ENCODE measurements at regions not wholly inside any gene's neighbourhood (a gene's known extent, or its start where the extent isn't known, plus 50 kb on each side); places are given as distances from the start of the nearest gene placed in this dataset.
A peak's percentile ranks its signal among the peaks of the same experiment; 100 is the strongest.

DNA sequence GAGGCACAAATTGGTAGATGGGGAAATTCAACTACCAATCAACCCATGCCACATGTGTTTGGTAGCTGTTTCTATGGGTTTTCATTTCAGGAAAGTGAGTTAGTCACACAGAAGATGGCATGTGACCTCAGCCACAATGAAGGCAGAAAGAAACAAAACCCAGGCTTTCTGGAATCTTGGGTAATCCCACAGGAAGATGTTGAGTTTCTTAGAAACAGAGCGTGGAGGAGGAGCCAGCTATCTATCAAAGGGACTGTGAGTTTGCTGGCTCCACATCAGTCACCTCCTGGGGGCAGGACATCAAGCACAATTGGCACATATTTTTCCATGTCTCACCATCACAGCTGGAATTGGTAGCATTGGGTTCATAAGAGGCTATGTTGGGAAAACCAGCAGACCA is 188.9 kb upstream of the PLXNA2 start:
- H3K4me3 Mint-ChIP-seq = no peak overlapping the region
- CTCF ChIA-PET = interaction anchor here (0.6 to 0.7 kb wide), 2 partner anchors 446 to 572 kb away, joined by 3 to 4 read pairs; no protein-coding TSS in a partner anchor
- intact Hi-C loops (cut with micrococcal nuclease) = no loop called here
- no peaks in the 10 kb centered on the region for H3K36me3 Mint-ChIP-seq (ENCODE audit: low read depth)
- H3K27me3 Mint-ChIP-seq (ENCODE audit: low read depth) = peaks cover 3% of the 10 kb centered on the region
- no peak for DNase-seq
- H3K4me1 Mint-ChIP-seq (ENCODE audit: low read depth) = no peaks in the 10 kb centered on the region
- H3K9me3 Mint-ChIP-seq = no peaks in the 10 kb centered on the region
- H3K27ac Mint-ChIP-seq = no peak overlapping the region

DNA sequence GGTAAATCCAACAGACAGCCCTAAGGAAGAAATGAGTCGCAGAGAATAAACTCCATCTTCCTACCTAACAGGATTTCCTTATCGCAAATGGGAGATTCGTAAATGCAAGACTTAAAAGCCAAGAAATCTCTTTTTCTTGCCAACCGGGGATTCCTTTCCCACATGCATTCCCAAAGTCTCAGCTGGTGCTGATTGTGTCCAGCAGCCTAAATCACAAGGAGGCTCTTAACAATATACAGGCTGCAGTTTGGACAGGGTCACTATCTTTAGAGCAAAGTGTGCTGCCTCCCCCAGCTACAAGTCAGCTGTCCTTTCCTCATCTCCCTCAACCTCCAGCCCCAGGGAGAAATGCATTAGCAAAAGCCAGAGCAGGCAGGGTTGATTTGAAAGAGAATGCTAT is 189.8 kb upstream of the PLXNA2 start:
- H3K27me3 Mint-ChIP-seq (ENCODE audit: low read depth) = peaks cover 3% of the 10 kb centered on the region
- no peak for DNase-seq
- intact Hi-C loops (cut with micrococcal nuclease) = no loop called here
- no peaks in the 10 kb centered on the region for H3K4me1 Mint-ChIP-seq (ENCODE audit: low read depth)
- H3K27ac Mint-ChIP-seq = no peak overlapping the region
- no peaks in the 10 kb centered on the region for H3K36me3 Mint-ChIP-seq (ENCODE audit: low read depth)
- CTCF ChIA-PET = interaction anchor here (0.7 kb wide), 2 partner anchors 47 to 445 kb away, joined by 3 to 4 read pairs; no protein-coding TSS in a partner anchor
- H3K4me3 Mint-ChIP-seq = no peak overlapping the region
- no peaks in the 10 kb centered on the region for H3K9me3 Mint-ChIP-seq

DNA sequence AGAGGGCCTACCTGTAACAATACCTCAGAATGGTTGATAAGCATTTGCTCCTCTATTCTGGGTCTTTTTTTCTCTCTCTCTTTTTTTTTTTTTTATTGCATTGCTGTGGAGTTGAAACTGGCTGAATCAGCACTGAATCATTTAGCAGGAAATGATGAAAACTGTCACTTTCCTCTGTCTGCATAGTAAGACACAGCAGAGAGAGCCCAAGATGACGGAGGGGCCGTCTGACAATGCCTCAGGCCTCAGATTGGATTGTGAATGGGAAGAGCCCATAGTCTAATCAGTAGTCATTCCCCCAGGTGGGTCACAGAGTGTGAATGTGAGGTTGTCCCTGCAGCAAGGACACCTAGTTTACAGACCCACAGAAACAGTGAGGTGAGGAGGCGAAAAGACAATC is 193.2 kb upstream of the PLXNA2 start:
- peaks cover under 1% of the 10 kb centered on the region for H3K9me3 Mint-ChIP-seq
- no peak overlapping the region for H3K27ac Mint-ChIP-seq
- peaks cover 6% of the 10 kb centered on the region for H3K27me3 Mint-ChIP-seq (ENCODE audit: low read depth)
- no peaks in the 10 kb centered on the region for H3K4me1 Mint-ChIP-seq (ENCODE audit: low read depth)
- peak; percentile 44 for DNase-seq
- intact Hi-C loops (cut with micrococcal nuclease) = no loop called here
- CTCF ChIA-PET = no interaction called here
- H3K4me3 Mint-ChIP-seq = no peak overlapping the region
- no peaks in the 10 kb centered on the region for H3K36me3 Mint-ChIP-seq (ENCODE audit: low read depth)

DNA sequence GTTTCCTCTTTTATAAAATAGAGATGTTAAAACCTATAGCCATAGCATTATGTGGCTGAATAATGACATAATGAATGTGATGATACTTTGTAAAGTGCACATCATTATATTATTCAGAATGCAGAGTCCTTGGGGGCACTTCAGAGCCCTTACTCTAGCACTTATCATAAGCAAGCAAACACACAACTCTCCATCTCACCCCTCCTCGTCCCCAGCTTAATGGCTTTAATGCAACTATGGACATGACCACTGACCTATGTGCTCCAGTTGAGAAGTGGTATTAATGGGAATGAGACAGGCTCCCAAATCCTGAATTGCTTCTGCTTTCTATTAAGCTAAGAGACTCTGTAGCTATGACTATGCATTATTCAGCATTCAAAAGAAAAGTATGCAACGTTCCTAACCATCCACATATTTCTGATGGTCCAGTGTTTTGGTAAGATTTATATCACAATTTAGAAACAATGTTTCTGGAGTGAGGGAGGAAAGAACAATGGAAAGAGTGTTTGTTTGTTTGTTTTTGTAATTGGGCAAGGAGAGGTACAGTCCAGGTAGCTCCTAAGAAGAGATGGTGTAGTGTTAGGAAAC is 194.0 kb upstream of the PLXNA2 start:
- H3K4me1 Mint-ChIP-seq (ENCODE audit: low read depth) = no peaks in the 10 kb centered on the region
- peaks cover 6% of the 10 kb centered on the region for H3K27me3 Mint-ChIP-seq (ENCODE audit: low read depth)
- intact Hi-C loops (cut with micrococcal nuclease) = no loop called here
- no peak overlapping the region for H3K4me3 Mint-ChIP-seq
- no peaks in the 10 kb centered on the region for H3K36me3 Mint-ChIP-seq (ENCODE audit: low read depth)
- no peak overlapping the region for H3K27ac Mint-ChIP-seq
- no peak for DNase-seq
- peaks cover 8% of the 10 kb centered on the region for H3K9me3 Mint-ChIP-seq
- CTCF ChIA-PET = no interaction called here

DNA sequence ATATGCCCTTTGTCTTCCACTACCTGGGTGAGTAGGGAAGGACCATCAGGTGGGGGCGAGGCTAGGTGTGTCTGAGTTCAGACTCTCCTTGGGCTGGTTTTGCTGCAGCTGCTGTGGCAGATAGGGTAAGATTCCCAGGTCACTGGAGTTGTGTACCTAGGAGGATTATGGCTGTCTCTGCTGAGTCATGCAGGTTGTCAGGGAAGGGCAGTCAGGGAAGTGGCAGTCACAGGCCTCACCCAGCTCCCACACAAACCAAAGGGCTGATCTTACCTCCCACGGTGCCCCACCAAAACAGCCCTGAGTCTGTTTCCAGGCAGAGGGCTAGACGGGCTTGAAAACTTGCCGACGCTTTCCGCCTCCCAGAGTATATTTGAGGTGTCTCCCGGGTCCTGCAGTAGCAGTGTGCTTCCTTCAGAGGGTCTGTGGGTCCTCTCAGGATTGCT is 201.6 kb upstream of the PLXNA2 start:
- CTCF ChIA-PET = no interaction called here
- Mint-ChIP-seq H3K4me3 (no peak overlapping the region), H3K4me1 (ENCODE audit: low read depth) (no peaks in the 10 kb centered on the region), H3K9me3 (peaks cover 14% of the 10 kb centered on the region), H3K27ac (no peak overlapping the region), H3K27me3 (ENCODE audit: low read depth) (peaks cover 2% of the 10 kb centered on the region), H3K36me3 (ENCODE audit: low read depth) (no peaks in the 10 kb centered on the region)
- DNase-seq = no peak
- intact Hi-C loops (cut with micrococcal nuclease) = no loop called here

DNA sequence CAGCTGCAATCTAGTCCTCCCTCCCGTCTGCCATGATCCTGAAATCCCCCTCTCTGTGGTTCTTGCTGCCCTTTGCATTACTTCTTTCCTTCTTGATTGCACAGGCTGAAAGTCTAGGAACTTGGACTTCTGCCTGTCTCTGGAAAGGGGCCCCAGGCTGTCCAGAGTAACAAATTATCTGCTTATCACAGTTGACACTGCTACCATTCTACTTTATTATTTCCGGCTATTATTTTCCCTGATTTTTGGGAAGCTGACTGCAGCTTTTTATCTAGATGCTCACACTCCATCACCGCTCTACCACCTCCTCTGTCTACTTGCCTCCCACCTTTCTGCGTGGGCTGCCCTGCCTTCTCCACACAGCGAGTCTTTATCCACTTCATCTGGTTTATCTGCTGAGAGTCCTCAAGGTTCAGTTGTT is 202.1 kb upstream of the PLXNA2 start:
- DNase-seq = no peak
- no peak overlapping the region for H3K4me3 Mint-ChIP-seq
- H3K27ac Mint-ChIP-seq = no peak overlapping the region
- peaks cover 2% of the 10 kb centered on the region for H3K27me3 Mint-ChIP-seq (ENCODE audit: low read depth)
- no peaks in the 10 kb centered on the region for H3K36me3 Mint-ChIP-seq (ENCODE audit: low read depth)
- H3K9me3 Mint-ChIP-seq = peaks cover 14% of the 10 kb centered on the region
- intact Hi-C loops (cut with micrococcal nuclease) = no loop called here
- CTCF ChIA-PET = no interaction called here
- no peaks in the 10 kb centered on the region for H3K4me1 Mint-ChIP-seq (ENCODE audit: low read depth)

DNA sequence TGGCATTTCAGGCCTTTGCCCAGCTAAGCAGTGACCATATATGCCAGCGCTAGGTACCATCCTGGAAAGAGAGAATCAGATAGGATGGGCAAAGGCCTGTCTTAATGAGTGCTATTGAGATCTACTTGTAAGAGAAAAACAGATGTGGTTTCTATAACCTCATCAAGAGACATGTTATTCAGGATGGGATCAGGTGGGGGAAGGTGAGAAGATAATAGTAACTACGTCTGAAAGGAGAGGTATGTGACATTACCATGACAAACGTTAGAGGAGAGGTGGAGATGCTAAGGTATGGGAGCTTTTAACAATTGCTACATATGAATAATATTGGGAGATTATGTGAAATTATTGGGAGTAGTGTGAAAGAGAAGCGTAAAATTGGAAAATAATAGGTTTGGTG is 204.2 kb upstream of the PLXNA2 start:
- intact Hi-C loops (cut with micrococcal nuclease) = no loop called here
- no peak overlapping the region for H3K27ac Mint-ChIP-seq

DNA sequence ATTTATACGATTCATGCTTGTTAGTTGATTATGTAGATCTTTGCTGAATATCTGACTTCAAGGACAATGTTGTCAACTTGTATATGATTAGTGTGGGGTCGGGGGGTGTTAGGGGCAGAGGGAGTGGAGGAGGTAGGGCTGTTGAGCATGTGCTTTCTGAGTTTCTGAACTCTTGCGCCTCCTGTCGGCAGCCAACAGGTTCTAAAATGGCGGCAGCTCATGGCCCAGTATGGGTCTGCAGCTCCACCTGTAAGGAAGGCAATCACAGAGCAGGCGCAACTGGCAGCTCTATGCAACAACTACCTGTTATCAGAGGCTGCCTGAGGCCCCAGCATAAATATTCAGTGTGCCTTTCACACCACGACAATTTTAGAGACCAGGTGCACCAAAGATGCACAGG is 205.8 kb upstream of the PLXNA2 start:
- CTCF ChIA-PET = no interaction called here
- no peak for DNase-seq
- Mint-ChIP-seq H3K9me3 (no peaks in the 10 kb centered on the region), H3K27me3 (ENCODE audit: low read depth) (peaks cover 2% of the 10 kb centered on the region), H3K27ac (no peak overlapping the region), H3K4me3 (no peak overlapping the region), H3K36me3 (ENCODE audit: low read depth) (no peaks in the 10 kb centered on the region), H3K4me1 (ENCODE audit: low read depth) (no peaks in the 10 kb centered on the region)
- intact Hi-C loops (cut with micrococcal nuclease) = no loop called here

More for the DNA sequence above, 204.2 kb upstream of the PLXNA2 start:
- Mint-ChIP-seq H3K27me3 (ENCODE audit: low read depth) (peaks cover 2% of the 10 kb centered on the region), H3K9me3 (peaks cover 4% of the 10 kb centered on the region), H3K4me3 (no peak overlapping the region), H3K36me3 (ENCODE audit: low read depth) (no peaks in the 10 kb centered on the region), H3K4me1 (ENCODE audit: low read depth) (no peaks in the 10 kb centered on the region)
- DNase-seq = no peak
- CTCF ChIA-PET = no interaction called here

DNA sequence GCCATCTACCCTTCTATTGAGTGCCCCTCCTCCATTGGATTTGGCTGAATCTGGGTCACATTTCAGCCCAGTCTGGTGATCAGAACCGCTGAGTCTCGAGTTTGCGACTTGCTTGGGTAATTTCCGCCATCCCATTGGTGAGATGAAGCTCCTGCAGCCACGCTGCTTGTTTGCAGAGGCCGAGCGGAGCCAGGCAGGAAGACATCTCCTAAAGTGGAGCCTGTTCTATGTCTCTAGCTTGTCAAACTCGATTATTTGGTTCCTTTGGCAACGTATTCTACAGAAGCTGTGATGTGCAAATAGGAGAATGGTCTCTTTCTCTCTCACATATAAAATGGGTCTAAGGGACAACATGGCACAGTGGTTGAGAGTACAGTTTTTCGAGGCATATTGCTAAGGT is 206.8 kb upstream of the PLXNA2 start:
- no peak for DNase-seq
- CTCF ChIA-PET = no interaction called here
- H3K27me3 Mint-ChIP-seq (ENCODE audit: low read depth) = peaks cover 2% of the 10 kb centered on the region
- H3K9me3 Mint-ChIP-seq = no peaks in the 10 kb centered on the region
- no peaks in the 10 kb centered on the region for H3K36me3 Mint-ChIP-seq (ENCODE audit: low read depth)
- H3K4me1 Mint-ChIP-seq (ENCODE audit: low read depth) = no peaks in the 10 kb centered on the region
- no peak overlapping the region for H3K4me3 Mint-ChIP-seq
- no peak overlapping the region for H3K27ac Mint-ChIP-seq
- intact Hi-C loops (cut with micrococcal nuclease) = no loop called here

DNA sequence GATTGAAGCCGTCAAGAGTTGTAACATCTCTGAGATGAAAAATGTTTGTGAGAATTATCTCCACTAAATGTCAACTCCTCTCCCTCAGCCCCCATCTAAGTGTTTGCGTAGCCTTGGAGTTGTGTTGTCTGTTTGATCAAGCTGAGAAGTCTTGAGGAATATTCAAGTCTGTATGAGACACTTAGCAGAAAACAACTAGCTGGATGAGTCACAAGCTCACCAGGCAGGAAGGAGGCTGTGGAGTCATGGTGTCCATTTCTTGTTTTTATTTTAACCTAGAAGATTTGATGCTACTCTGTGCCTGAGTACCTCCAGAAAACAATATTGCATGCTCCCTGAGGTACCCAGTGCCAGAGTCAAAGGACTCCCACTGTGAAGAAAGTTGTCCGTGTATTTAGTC is 211.6 kb upstream of the PLXNA2 start:
- Mint-ChIP-seq H3K27me3 (ENCODE audit: low read depth) (peaks cover 9% of the 10 kb centered on the region), H3K36me3 (ENCODE audit: low read depth) (no peaks in the 10 kb centered on the region), H3K27ac (no peak overlapping the region), H3K4me1 (ENCODE audit: low read depth) (no peaks in the 10 kb centered on the region), H3K9me3 (peaks cover 2% of the 10 kb centered on the region), H3K4me3 (no peak overlapping the region)
- CTCF ChIA-PET = no interaction called here
- intact Hi-C loops (cut with micrococcal nuclease) = no loop called here
- DNase-seq = no peak

DNA sequence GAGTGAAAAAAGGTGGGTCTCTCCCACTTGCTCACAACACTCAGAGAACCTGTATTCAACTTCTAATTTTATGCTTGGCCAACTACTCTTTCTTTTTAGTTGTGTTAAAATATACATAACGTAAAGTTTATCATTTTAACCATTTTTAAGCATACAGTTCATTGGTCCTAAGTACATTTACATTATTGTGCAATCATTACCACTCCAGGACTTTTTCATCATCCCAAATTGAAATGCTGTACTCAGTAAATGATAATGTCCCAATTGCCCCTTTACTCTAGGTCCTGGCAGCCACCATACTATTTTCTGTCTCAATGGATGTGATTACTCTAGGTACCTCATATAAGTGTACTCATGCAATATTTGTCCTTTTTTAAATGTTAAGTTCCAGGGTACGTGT is 212.3 kb upstream of the PLXNA2 start:
- Mint-ChIP-seq H3K9me3 (peaks cover 2% of the 10 kb centered on the region), H3K27ac (no peak overlapping the region)
- CTCF ChIA-PET = no interaction called here

DNA sequence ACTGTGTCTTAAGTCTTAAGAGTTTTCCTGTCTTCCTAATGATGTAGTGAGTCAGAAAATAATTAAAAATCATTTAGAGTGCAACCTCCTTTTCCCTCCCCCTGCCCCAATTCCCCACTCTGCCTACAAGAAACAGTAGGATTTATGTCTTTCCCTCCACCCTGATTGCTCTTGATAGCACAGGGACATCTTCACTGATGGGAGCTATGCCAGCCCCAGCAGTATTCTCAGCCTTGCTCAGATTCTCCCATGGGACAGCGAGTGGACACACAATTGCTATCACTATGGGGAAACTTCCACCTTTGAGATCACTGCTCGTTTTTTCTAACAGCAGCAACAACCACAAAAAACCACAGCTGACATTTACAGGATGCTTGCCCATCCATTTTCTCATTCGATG is 216.6 kb upstream of the PLXNA2 start:
- Mint-ChIP-seq H3K4me1 (ENCODE audit: low read depth) (no peaks in the 10 kb centered on the region), H3K27ac (no peak overlapping the region), H3K4me3 (no peak overlapping the region), H3K9me3 (peaks cover 6% of the 10 kb centered on the region), H3K27me3 (ENCODE audit: low read depth) (peaks cover 13% of the 10 kb centered on the region), H3K36me3 (ENCODE audit: low read depth) (no peaks in the 10 kb centered on the region)
- intact Hi-C loops (cut with micrococcal nuclease) = no loop called here
- no peak for DNase-seq
- CTCF ChIA-PET = no interaction called here

More for the DNA sequence above, 212.3 kb upstream of the PLXNA2 start:
- no peak overlapping the region for H3K4me3 Mint-ChIP-seq
- intact Hi-C loops (cut with micrococcal nuclease) = no loop called here
- H3K36me3 Mint-ChIP-seq (ENCODE audit: low read depth) = no peaks in the 10 kb centered on the region
- H3K27me3 Mint-ChIP-seq (ENCODE audit: low read depth) = peaks cover 13% of the 10 kb centered on the region
- no peak for DNase-seq
- no peaks in the 10 kb centered on the region for H3K4me1 Mint-ChIP-seq (ENCODE audit: low read depth)

DNA sequence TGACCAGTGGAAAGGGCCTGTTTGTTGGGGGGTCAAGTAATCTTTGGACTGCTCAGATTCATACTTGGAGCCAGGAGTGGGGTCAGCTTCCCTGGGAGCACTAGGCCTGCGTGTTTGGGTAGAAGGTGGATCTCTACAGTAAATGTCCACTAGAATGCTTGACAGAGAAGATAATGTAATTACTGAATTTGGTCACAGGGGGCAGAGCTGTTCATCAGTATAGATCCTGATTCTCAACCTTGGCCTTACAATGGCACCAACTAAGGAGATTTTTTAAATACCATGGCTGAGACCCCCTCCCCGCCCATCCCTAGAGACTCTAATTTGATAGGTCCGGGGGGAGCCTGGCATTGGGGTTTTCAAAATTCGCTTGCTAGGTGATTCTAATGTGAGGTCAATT is 217.5 kb upstream of the PLXNA2 start:
- H3K27me3 Mint-ChIP-seq (ENCODE audit: low read depth) = peaks cover 12% of the 10 kb centered on the region
- no peak for DNase-seq
- H3K27ac Mint-ChIP-seq = no peak overlapping the region
- intact Hi-C loops (cut with micrococcal nuclease) = no loop called here
- H3K4me3 Mint-ChIP-seq = no peak overlapping the region
- peaks cover 6% of the 10 kb centered on the region for H3K9me3 Mint-ChIP-seq
- CTCF ChIA-PET = no interaction called here
- H3K4me1 Mint-ChIP-seq (ENCODE audit: low read depth) = no peaks in the 10 kb centered on the region
- no peaks in the 10 kb centered on the region for H3K36me3 Mint-ChIP-seq (ENCODE audit: low read depth)

Measured in activated naive CD4-positive, alpha-beta T cell treated with anti-CD3 and anti-CD28 coated beads for 36 hours (primary cell).